Hepatocyte (in vitro differentiated cells): ENCODE measurements at regions not wholly inside any gene's neighbourhood (a gene's known extent, or its start where the extent isn't known, plus 50 kb on each side); places are given as distances from the start of the nearest gene placed in this dataset.
"Not testable (repeated sequence)": the region's sequence is repeated elsewhere in the genome, so short reads cannot be mapped to it uniquely, and the experiment has no call there.

ENCODE experiments used
- EZH2 ChIP-seq: fragments of 200-600 bp; sonication (generic); IDR thresholded peaks from 2 replicates; pipeline ENCODE4 v1.6.1; 2016; ENCODE audit warnings: antibody characterized with exemption, mild to moderate bottlenecking, borderline replicate concordance
- TF ChIP-seq, protein P1 (sequence below): fragments of 200-600 bp; sonication (generic); IDR thresholded peaks from 2 replicates; pipeline ENCODE4 v1.5.1; 2016; ENCODE audit warnings: antibody characterized with exemption, mild to moderate bottlenecking; ENCODE audit not compliant: poor library complexity

DNA sequence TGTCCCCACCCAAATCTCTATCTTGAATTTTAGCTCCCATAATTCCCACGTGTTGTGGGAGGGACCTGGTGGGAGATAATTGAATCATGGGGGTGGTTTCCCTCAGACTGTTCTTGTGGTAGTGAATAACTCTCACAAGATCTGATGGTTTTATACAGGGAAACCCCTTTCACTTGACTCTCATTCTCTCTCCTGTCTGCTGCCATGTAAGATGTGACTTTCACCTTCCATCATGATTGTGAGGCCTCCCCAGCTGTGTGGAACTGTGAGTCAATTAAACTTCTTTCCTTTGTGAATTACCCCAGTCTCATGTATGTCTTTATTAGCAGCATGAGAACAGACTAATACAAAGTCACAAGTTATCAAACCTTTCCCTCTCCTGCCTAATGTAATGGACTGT lies 106.3 kb upstream of the CDK6 start:
- TF ChIP-seq, protein P1, sequence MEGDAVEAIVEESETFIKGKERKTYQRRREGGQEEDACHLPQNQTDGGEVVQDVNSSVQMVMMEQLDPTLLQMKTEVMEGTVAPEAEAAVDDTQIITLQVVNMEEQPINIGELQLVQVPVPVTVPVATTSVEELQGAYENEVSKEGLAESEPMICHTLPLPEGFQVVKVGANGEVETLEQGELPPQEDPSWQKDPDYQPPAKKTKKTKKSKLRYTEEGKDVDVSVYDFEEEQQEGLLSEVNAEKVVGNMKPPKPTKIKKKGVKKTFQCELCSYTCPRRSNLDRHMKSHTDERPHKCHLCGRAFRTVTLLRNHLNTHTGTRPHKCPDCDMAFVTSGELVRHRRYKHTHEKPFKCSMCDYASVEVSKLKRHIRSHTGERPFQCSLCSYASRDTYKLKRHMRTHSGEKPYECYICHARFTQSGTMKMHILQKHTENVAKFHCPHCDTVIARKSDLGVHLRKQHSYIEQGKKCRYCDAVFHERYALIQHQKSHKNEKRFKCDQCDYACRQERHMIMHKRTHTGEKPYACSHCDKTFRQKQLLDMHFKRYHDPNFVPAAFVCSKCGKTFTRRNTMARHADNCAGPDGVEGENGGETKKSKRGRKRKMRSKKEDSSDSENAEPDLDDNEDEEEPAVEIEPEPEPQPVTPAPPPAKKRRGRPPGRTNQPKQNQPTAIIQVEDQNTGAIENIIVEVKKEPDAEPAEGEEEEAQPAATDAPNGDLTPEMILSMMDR: not testable (repeated sequence)
- TF ChIP-seq EZH2: not testable (repeated sequence)
